Subcutaneous abdominal adipose tissue (tissue), 5 donors: ENCODE measurements at regions not wholly inside any gene's neighbourhood (a gene's known extent, or its start where the extent isn't known, plus 50 kb on each side); places are given as distances from the start of the nearest gene placed in this dataset.
"Not testable (repeated sequence)": the region's sequence is repeated elsewhere in the genome, so short reads cannot be mapped to it uniquely, and the experiment has no call there.

Source experiments
- H3K27ac ChIP-seq: one replicate; pipeline ENCODE4 v1.7.0; 2013; ENCODE audit warnings: low read depth, mild to moderate bottlenecking, inconsistent platforms, low read length, moderate library complexity
- H3K27me3 ChIP-seq, 5 donors: one replicate each; pipeline ENCODE4 v1.7.0; 2013; ENCODE audit warnings: low read length in 5 of 5, inconsistent platforms in 1 of 5; ENCODE audit not compliant: control insufficient read depth in 5 of 5, insufficient read depth in 4 of 5
- H3K36me3 ChIP-seq, 5 donors: one replicate each; pipeline ENCODE4 v1.7.0; 2013; ENCODE audit warnings: low read length in 5 of 5; ENCODE audit not compliant: control insufficient read depth in 5 of 5, insufficient read depth in 5 of 5
- H3K4me1 ChIP-seq, 5 donors: one replicate each; pipeline ENCODE4 v1.7.0; 2013; ENCODE audit warnings: low read length in 5 of 5, mild to moderate bottlenecking in 3 of 5, moderate library complexity in 1 of 5; ENCODE audit not compliant: control insufficient read depth in 5 of 5, insufficient read depth in 5 of 5
- H3K4me3 ChIP-seq, 5 donors: one replicate each; pipeline ENCODE4 v1.7.0; 2013; ENCODE audit warnings: low read length in 5 of 5, low read depth in 1 of 5
- H3K9ac ChIP-seq, 5 donors: one replicate each; pipeline ENCODE4 v1.7.0; 2013; ENCODE audit warnings: low read length in 5 of 5, mild to moderate bottlenecking in 4 of 5, moderate library complexity in 3 of 5
- H3K9me3 ChIP-seq, 5 donors: one replicate each; pipeline ENCODE4 v1.7.0; 2013; ENCODE audit warnings: low read length in 5 of 5; ENCODE audit not compliant: control insufficient read depth in 5 of 5
- donor health status: healthy.
- donor health status: healthy.
- donor health status: healthy.
- donor health status: healthy.
- donor health status: healthy.

DNA sequence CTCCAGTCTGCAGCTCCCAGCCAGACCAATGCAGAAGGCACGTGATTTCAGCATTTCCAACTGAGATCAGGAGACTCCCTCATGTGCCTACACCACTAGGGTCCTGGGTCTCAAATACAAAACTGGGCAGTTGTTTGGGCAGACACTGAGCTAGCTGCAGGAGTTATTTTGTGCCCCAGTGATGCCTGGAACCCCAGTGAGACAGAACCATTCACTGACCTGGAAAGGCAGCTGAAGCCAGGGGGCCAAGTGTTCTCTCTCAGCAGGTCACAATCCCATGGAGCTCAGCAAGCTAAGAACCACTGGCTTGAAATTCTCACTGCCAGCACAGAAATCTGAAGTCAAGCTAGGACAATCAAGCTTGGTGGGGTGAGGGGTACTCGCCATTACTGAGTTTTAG lies 111.7 kb upstream of the TNFSF4 start:
- H3K9ac ChIP-seq = no peak overlapping the region
- no peaks in the 10 kb centered on the region for H3K9me3 ChIP-seq
- H3K4me3 ChIP-seq = no peak overlapping the region
- H3K27me3 ChIP-seq = no peaks in the 10 kb centered on the region
- H3K4me1 ChIP-seq = no peaks in the 10 kb centered on the region
- no peak overlapping the region for H3K27ac ChIP-seq
- H3K36me3 ChIP-seq = no peaks in the 10 kb centered on the region

- H3K4me3 ChIP-seq, H3K27ac ChIP-seq, H3K36me3 ChIP-seq, H3K27me3 ChIP-seq, H3K9me3 ChIP-seq, H3K4me1 ChIP-seq, H3K9ac ChIP-seq: not testable (repeated sequence)
These were observed 117.2 kb upstream of the TNFSF4 start for GRCh38 chr1:173324352-173324751.

GRCh38 chr1:173327987-173328386 lies 120.9 kb upstream of the TNFSF4 start:
- not testable (repeated sequence) for H3K9ac ChIP-seq, H3K27ac ChIP-seq, H3K9me3 ChIP-seq, H3K27me3 ChIP-seq, H3K4me3 ChIP-seq, H3K36me3 ChIP-seq
- H3K4me1 ChIP-seq = peaks cover 0 to 15% (median 2%) of the 10 kb centered on the region in 5 donors

GRCh38 chr1:173328961-173329360 lies 121.8 kb upstream of the TNFSF4 start:
- H3K27me3 ChIP-seq = no peaks in the 10 kb centered on the region
- H3K9ac ChIP-seq = no peak overlapping the region
- no peak overlapping the region for H3K4me3 ChIP-seq
- no peaks in the 10 kb centered on the region for H3K36me3 ChIP-seq
- H3K27ac ChIP-seq = no peak overlapping the region
- no peaks in the 10 kb centered on the region for H3K9me3 ChIP-seq
- H3K4me1 ChIP-seq = peaks cover 0 to 15% (median 2%) of the 10 kb centered on the region in 5 donors

DNA sequence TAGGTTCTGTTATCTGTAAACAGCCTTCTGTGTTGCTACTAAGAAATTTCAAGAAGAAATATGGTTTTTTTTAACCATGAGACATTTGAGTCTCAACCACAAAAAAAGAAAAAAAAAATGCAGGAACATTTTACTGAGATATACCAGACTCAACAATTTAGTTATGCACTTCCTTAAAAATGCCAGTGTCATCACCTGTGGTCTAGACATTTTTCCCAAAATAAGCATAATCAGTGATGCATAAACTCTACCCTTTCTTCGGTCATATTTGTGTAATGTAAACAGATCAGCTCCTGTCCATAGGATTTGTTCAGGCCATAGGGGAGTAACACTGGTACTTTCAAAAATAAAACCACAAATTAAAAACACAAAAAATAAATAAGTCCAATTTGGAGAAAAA lies 122.6 kb upstream of the TNFSF4 start:
- Histone ChIP-seq H3K27ac (no peak overlapping the region), H3K9ac (no peak overlapping the region), H3K36me3 (no peaks in the 10 kb centered on the region), H3K27me3 (no peaks in the 10 kb centered on the region), H3K9me3 (no peaks in the 10 kb centered on the region), H3K4me3 (no peak overlapping the region), H3K4me1 (peaks cover 0 to 15% (median 2%) of the 10 kb centered on the region in 5 donors)

DNA sequence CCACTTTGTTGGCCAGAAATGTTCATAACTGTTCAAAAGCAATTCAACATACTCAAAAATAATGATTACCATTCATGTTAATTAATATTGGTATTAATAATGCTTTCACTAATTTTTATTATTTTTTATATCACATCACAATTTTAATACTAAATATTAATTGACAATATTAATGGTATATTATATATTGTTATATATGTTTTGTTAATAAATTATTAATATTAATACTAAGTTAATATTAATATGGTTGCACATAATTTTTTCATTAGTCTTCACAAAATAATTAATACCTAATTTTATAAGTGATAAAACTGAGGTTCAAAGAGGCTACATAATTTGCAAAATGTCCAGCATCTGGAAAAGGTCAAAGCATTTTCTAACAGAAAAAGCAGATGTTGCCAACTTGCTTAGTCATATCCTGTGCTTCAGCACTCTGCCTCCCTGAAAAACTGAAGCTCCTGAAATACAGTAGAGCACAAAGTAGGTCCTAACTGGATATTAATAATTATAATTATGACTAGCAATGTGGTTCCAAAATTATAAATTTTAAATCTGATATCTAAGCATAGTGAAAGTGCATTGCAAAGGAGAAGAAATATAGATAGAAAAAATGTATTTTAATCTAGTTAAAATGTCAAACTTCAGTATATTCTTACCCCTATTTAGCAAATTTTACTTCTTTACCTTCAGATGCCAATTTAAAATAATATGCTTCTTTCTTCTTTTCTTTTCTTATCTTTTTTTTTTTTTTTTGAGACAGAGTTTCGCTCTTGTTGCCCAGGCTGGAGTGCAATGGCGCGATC lies 123.2 kb upstream of the TNFSF4 start:
- Histone ChIP-seq H3K9me3 (no peaks in the 10 kb centered on the region), H3K4me1 (peaks cover 0 to 15% (median 2%) of the 10 kb centered on the region in 5 donors), H3K4me3 (no peak overlapping the region), H3K27me3 (no peaks in the 10 kb centered on the region), H3K36me3 (no peaks in the 10 kb centered on the region), H3K9ac (no peak overlapping the region), H3K27ac (no peak overlapping the region)

DNA sequence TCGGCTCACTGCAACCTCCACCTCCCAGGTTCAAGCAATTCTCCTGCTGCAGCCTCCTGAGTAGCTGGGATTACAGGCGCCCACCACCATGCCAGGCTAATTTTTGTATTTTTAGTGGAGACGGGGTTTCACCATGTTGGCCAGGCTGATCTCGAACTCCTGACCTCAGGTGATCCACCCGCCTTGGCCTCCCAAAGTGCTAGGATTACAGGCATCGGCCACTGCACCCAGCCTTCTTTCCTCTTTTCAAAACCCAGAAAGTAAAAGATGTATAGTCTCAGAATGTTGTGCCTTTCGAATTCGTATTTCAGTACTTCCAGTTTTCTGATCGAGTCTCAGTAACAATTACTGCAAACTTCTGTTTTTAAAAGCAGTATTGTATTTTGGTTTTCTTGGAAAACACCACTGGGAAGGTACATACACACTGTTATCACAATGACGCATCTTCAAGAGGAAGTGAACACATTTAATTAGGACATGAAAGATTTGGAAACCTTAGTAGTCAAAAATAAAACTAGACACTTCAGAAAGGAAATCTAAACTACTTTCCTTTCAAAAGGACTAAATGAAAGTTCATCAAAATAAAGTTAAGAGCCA lies 123.9 kb upstream of the TNFSF4 start:
- H3K36me3 ChIP-seq, H3K27ac ChIP-seq, H3K27me3 ChIP-seq, H3K9ac ChIP-seq, H3K9me3 ChIP-seq, H3K4me3 ChIP-seq: not testable (repeated sequence)
- H3K4me1 ChIP-seq = peaks cover 0 to 15% (median 2%) of the 10 kb centered on the region in 5 donors

DNA sequence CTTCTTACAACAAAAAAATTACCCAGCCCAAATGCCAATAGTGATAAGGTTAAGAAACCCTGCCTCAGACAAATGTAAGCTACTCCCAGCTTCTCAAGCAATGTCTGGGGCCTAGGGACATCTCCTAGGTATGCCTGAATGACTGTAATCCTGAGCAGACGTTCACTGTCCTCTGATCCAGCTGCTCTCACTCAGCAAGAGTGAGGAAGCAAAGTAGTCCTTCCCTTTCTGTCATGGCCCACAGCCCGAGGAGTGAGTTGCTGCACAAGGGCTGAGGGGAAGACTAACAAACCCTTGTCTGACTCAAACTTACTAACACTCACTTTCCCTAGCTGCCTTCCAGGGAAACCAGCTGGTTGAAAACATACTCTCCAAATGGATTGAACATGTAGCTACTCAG lies 124.9 kb upstream of the TNFSF4 start:
- H3K4me1 ChIP-seq = peaks cover 0 to 15% (median 2%) of the 10 kb centered on the region in 5 donors
- no peaks in the 10 kb centered on the region for H3K9me3 ChIP-seq
- no peak overlapping the region for H3K9ac ChIP-seq
- no peaks in the 10 kb centered on the region for H3K36me3 ChIP-seq
- no peak overlapping the region for H3K27ac ChIP-seq
- no peaks in the 10 kb centered on the region for H3K27me3 ChIP-seq
- H3K4me3 ChIP-seq = no peak overlapping the region

- Histone ChIP-seq H3K27me3 (no peaks in the 10 kb centered on the region), H3K4me3 (no peak overlapping the region), H3K4me1 (peaks cover 0 to 15% (median 2%) of the 10 kb centered on the region in 5 donors), H3K36me3 (no peaks in the 10 kb centered on the region), H3K9me3 (no peaks in the 10 kb centered on the region), H3K9ac (no peak overlapping the region), H3K27ac (no peak overlapping the region)
These were observed 126.5 kb upstream of the TNFSF4 start for GRCh38 chr1:173333581-173333980.

GRCh38 chr1:173337126-173337525 lies 130.0 kb upstream of the TNFSF4 start:
- no peak overlapping the region for H3K4me3 ChIP-seq
- H3K36me3 ChIP-seq = no peaks in the 10 kb centered on the region
- H3K9ac ChIP-seq = no peak overlapping the region
- no peaks in the 10 kb centered on the region for H3K4me1 ChIP-seq
- H3K9me3 ChIP-seq = no peaks in the 10 kb centered on the region
- no peaks in the 10 kb centered on the region for H3K27me3 ChIP-seq
- H3K27ac ChIP-seq = no peak overlapping the region
